Stomach (tissue), 4 donors: ENCODE measurements at regions not wholly inside any gene's neighbourhood (a gene's known extent, or its start where the extent isn't known, plus 50 kb on each side); places are given as distances from the start of the nearest gene placed in this dataset.

Experiments used
- POLR2AphosphoS5 ChIP-seq, 3 donors: sonication (generic); formaldehyde crosslinking; IDR thresholded peaks; one replicate each; pipeline ENCODE4 v1.6.1; 2016; ENCODE audit warnings: antibody characterized with exemption in 3 of 3
- TF ChIP-seq, protein P1 (sequence below), 7 experiments: fragments of 450-650 bp in 4 of 7; fragments of 200-600 bp in 3 of 7; sonication (generic) in 3 of 7; IDR thresholded peaks; one replicate each; pipeline ENCODE4 v1.5.1; 2016 to 2019; ENCODE audit warnings: antibody characterized with exemption in 7 of 7, control low read depth in 2 of 7, mild to moderate bottlenecking in 1 of 7

DNA sequence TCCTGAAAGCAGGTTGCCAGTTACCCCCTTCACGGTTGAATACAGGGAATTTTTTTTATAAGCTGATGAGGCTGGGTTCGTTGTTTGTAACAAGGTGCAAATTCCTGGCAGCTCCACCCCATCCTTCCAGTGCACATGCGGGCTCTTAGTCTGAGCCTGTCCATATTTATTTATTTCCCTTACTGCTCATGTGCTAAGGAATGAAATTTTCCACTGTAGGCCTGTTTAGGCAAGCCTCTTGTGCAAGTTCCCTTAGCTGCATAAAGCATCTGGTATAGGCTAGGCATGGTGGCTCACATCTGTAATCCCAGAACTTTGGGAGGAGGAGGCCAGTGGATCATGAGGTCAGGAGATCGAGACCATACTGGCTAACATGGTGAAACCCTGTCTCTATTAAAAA is 560.9 kb upstream of the PCDH9 start:
- TF ChIP-seq, protein P1, sequence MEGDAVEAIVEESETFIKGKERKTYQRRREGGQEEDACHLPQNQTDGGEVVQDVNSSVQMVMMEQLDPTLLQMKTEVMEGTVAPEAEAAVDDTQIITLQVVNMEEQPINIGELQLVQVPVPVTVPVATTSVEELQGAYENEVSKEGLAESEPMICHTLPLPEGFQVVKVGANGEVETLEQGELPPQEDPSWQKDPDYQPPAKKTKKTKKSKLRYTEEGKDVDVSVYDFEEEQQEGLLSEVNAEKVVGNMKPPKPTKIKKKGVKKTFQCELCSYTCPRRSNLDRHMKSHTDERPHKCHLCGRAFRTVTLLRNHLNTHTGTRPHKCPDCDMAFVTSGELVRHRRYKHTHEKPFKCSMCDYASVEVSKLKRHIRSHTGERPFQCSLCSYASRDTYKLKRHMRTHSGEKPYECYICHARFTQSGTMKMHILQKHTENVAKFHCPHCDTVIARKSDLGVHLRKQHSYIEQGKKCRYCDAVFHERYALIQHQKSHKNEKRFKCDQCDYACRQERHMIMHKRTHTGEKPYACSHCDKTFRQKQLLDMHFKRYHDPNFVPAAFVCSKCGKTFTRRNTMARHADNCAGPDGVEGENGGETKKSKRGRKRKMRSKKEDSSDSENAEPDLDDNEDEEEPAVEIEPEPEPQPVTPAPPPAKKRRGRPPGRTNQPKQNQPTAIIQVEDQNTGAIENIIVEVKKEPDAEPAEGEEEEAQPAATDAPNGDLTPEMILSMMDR (IDR thresholded peaks at IDR 0.05), result no peak
- TF ChIP-seq POLR2AphosphoS5 (IDR thresholded peaks at IDR 0.05), result no peak
